Breast epithelium (tissue), 4 donors: ENCODE measurements at regions not wholly inside any gene's neighbourhood (a gene's known extent, or its start where the extent isn't known, plus 50 kb on each side); places are given as distances from the start of the nearest gene placed in this dataset.

Experiments
- DNase-seq, 2 donors: peaks; one replicate each; pipeline ENCODE4 v3.0.0-alpha.2; 2019; ENCODE audit warnings: low spot score in 2 of 2
- H3K27ac ChIP-seq, 2 donors: fragments of 200-600 bp; sonication (generic) in 1 of 2; one replicate each; pipeline ENCODE4 v1.5.1; 2016 to 2019; ENCODE audit warnings: mild to moderate bottlenecking in 1 of 2
- H3K27me3 ChIP-seq, 2 donors: fragments of 200-600 bp; sonication (generic) in 1 of 2; one replicate each; pipeline versions ENCODE4 v1.5.1 to v1.6.0; 2017 to 2019; ENCODE audit warnings: control low read depth in 1 of 2, mild to moderate bottlenecking in 1 of 2
- H3K36me3 ChIP-seq: fragments of 200-600 bp; one replicate; pipeline ENCODE4 v1.5.1; 2019
- H3K4me1 ChIP-seq, 2 donors: fragments of 200-600 bp; sonication (generic); one replicate each; pipeline ENCODE4 v1.5.1; 2016 to 2019; ENCODE audit warnings: control low read depth in 1 of 2
- H3K4me3 ChIP-seq, 3 donors: fragments of 200-600 bp; sonication (generic); 1 replicate in 2 of 3; 2 replicates in 1 of 3; pipeline ENCODE4 v1.5.1; 2016 to 2019; ENCODE audit warnings: mild to moderate bottlenecking in 3 of 3, moderate library complexity in 2 of 3
- H3K9me3 ChIP-seq, 2 donors: fragments of 200-600 bp; sonication (generic) in 1 of 2; one replicate each; pipeline ENCODE4 v1.5.1; 2016 to 2019; ENCODE audit warnings: control low read depth in 1 of 2
- POLR2A ChIP-seq: fragments of 450-650 bp; IDR thresholded peaks from one replicate; pipeline ENCODE4 v1.6.1; 2016; ENCODE audit warnings: antibody characterized with exemption, mild to moderate bottlenecking, moderate library complexity
- POLR2AphosphoS5 ChIP-seq, 3 donors: sonication (generic); formaldehyde crosslinking; IDR thresholded peaks; one replicate each; pipeline ENCODE4 v1.6.1; 2017; ENCODE audit warnings: antibody characterized with exemption in 3 of 3
- intact Hi-C: fragments of 100-400 bp; cut with DNase I; formaldehyde crosslinking; loops from one replicate; pipeline ENCODE4 v1.15.1; 2023; ENCODE audit warnings: low total_unique reads
- TF ChIP-seq, protein P1 (sequence below), 3 donors: fragments of 450-650 bp; IDR thresholded peaks; one replicate each; pipeline ENCODE4 v1.5.1; 2016 to 2017; ENCODE audit warnings: antibody characterized with exemption in 3 of 3, mild to moderate bottlenecking in 3 of 3, moderate library complexity in 3 of 3

DNA sequence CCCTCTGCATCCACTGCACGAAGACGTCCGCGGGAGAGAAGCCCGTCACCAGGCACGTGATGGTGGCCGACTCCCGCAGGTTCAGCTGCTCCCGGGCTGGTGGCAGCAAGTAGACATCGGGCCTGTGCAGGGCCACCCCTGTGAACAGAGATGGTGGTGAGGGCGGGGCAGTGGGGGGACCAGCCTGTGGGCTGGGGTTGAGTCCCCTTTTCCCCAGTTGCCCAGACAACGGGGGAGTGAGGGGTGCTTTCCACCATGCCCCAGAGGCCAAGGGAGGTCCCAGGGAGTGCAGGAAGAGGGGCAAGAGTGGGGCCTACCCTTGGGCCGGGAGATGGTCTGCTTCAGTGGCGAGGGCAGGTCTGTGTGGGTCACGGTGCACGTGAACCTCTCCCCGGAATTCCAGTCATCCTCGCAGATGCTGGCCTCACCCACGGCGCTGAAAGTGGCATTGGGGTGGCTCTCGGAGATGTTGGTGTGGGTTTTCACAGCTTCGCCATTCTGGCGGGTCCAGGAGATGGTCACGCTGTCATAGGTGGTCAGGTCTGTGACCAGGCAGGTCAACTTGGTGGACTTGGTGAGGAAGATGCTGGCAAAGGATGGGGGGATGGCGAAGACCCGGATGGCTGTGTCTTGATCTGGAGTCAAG is 328.3 kb downstream of the TMEM121 start:
- H3K27me3 ChIP-seq = no peaks in the 10 kb centered on the region
- peak in 1 of 2 donors; percentile 49 for DNase-seq
- no peak overlapping the region for H3K27ac ChIP-seq
- H3K4me3 ChIP-seq = no peak overlapping the region
- TF ChIP-seq POLR2AphosphoS5 (IDR thresholded peaks at IDR 0.05) (no peak), POLR2A (no peak)
- TF ChIP-seq, protein P1, sequence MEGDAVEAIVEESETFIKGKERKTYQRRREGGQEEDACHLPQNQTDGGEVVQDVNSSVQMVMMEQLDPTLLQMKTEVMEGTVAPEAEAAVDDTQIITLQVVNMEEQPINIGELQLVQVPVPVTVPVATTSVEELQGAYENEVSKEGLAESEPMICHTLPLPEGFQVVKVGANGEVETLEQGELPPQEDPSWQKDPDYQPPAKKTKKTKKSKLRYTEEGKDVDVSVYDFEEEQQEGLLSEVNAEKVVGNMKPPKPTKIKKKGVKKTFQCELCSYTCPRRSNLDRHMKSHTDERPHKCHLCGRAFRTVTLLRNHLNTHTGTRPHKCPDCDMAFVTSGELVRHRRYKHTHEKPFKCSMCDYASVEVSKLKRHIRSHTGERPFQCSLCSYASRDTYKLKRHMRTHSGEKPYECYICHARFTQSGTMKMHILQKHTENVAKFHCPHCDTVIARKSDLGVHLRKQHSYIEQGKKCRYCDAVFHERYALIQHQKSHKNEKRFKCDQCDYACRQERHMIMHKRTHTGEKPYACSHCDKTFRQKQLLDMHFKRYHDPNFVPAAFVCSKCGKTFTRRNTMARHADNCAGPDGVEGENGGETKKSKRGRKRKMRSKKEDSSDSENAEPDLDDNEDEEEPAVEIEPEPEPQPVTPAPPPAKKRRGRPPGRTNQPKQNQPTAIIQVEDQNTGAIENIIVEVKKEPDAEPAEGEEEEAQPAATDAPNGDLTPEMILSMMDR (IDR thresholded peaks at IDR 0.05) = no peak
- intact Hi-C loops = no loop called here
- no peaks in the 10 kb centered on the region for H3K4me1 ChIP-seq
- no peaks in the 10 kb centered on the region for H3K36me3 ChIP-seq
- H3K9me3 ChIP-seq = peaks cover 0 to 18% of the 10 kb centered on the region in 2 donors

DNA sequence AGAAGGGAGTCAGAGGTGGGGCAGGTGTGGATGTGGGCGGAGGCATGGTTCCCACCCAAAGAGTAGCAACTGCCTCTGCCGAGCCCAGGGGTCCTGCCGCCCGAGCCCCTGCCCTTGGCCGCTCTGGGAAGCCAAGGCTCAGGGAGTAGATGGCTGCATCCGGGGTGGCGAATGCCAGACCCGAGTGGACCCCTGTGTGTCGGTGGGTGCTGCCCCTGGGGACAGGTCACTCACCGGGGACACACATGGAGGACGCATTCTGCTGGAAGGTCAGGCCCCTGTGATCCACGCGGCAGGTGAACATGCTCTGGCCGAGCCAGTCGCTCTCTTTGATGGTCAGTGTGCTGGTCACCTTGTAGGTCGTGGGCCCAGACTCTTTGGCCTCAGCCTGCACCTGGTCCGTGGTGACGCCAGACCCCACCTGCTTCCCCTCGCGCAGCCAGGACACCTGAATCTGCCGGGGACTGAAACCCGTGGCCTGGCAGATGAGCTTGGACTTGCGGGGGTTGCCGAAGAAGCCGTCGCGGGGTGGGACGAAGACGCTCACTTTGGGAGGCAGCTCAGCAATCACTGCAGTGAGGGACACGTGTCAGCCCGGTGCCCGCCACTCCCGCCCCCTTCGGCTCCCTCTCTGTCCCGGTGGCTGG is 329.0 kb downstream of the TMEM121 start:
- TF ChIP-seq POLR2A (no peak), POLR2AphosphoS5 (IDR thresholded peaks at IDR 0.05) (no peak)
- TF ChIP-seq, protein P1 (IDR thresholded peaks at IDR 0.05) = no peak
- Histone ChIP-seq H3K9me3 (peaks cover 0 to 19% of the 10 kb centered on the region in 2 donors), H3K27ac (no peak overlapping the region), H3K27me3 (no peaks in the 10 kb centered on the region), H3K36me3 (no peaks in the 10 kb centered on the region), H3K4me1 (no peaks in the 10 kb centered on the region), H3K4me3 (no peak overlapping the region)
- DNase-seq = peak in 1 of 2 donors; percentile 38
- intact Hi-C loops = no loop called here

DNA sequence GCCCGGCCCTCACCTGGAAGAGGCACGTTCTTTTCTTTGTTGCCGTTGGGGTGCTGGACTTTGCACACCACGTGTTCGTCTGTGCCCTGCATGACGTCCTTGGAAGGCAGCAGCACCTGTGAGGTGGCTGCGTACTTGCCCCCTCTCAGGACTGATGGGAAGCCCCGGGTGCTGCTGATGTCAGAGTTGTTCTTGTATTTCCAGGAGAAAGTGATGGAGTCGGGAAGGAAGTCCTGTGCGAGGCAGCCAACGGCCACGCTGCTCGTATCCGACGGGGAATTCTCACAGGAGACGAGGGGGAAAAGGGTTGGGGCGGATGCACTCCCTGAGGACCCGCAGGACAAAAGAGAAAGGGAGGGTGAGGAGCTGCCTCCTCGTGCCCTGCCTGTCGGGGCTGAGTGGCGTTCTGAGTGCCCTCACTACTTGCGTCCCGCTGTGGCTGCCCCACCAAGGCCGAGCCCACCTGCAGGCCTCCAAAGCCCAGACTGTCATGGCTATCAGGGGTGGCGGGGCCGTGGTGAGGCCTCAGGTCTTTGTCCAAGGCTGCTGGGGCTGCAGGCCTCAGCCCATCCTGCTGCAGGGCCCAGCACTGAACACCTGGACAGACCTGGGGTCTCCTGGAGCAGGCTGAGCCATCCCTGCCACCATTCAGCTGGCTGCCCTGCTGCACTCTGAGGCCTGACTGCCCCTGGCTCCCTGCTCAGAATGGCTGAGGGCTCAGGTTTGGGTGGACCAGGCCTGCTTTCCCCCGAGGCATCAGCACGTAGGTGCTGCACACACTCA is 329.7 kb downstream of the TMEM121 start:
- peaks cover 0 to 19% of the 10 kb centered on the region in 2 donors for H3K9me3 ChIP-seq
- H3K4me3 ChIP-seq = no peak overlapping the region
- TF ChIP-seq, protein P1 (IDR thresholded peaks at IDR 0.05) = no peak
- TF ChIP-seq POLR2A (no peak), POLR2AphosphoS5 (IDR thresholded peaks at IDR 0.05) (no peak)
- peak in 1 of 2 donors; percentile 42 for DNase-seq
- H3K4me1 ChIP-seq = no peaks in the 10 kb centered on the region
- H3K27ac ChIP-seq = no peak overlapping the region
- no peaks in the 10 kb centered on the region for H3K36me3 ChIP-seq
- intact Hi-C loops = no loop called here
- H3K27me3 ChIP-seq = no peaks in the 10 kb centered on the region

DNA sequence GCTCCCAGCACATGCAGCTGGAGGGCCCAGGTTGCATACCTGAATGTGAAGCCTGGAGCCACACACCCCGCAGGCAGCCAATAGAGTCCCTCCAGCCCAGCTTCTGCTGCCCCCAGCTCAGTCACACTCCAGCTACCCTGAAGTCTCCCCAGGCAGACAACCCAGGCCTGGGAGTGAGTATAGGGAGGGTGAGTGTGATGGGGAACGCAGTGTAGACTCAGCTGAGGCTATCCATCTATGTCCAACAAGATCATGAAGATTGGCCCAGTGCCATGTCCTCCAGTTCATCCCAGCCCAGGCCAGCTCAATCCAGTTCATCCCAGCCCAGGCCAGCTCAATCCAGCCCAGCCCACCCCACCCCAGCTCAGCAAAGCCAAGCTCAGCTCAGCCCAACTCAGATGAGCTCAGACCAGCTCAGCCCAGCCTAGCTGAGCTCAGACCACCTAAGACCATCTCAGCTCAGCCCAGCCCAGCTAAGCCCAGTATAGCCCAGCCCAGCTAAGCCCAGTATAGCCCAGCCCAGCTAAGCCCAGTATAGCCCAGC is 330.4 kb downstream of the TMEM121 start:
- TF ChIP-seq, protein P1 (IDR thresholded peaks at IDR 0.05) = no peak
- no peak for TF ChIP-seq POLR2AphosphoS5 (IDR thresholded peaks at IDR 0.05)
- no peak for TF ChIP-seq POLR2A
- no peaks in the 10 kb centered on the region for H3K27me3 ChIP-seq
- H3K27ac ChIP-seq = no peak overlapping the region
- H3K36me3 ChIP-seq = no peaks in the 10 kb centered on the region
- H3K4me3 ChIP-seq = no peak overlapping the region
- no peak for DNase-seq
- no peaks in the 10 kb centered on the region for H3K4me1 ChIP-seq
- H3K9me3 ChIP-seq = peaks cover 0 to 19% of the 10 kb centered on the region in 2 donors
- intact Hi-C loops = no loop called here
